ENCODE measurements at regions not wholly inside any gene's neighbourhood (a gene's known extent, or its start where the extent isn't known, plus 50 kb on each side); places are given as distances from the start of the nearest gene placed in this dataset.

GRCh38 chr4:136314686-136315085 is 1217.6 kb downstream of the PCDH18 start:
- Histone ChIP-seq H3K36me3 (no peaks in the 10 kb centered on the region), H3K9me3 (no peaks in the 10 kb centered on the region), H3K4me3 (no peak overlapping the region), H3K27me3 (no peaks in the 10 kb centered on the region)
- DNase-seq = no peak

DNA sequence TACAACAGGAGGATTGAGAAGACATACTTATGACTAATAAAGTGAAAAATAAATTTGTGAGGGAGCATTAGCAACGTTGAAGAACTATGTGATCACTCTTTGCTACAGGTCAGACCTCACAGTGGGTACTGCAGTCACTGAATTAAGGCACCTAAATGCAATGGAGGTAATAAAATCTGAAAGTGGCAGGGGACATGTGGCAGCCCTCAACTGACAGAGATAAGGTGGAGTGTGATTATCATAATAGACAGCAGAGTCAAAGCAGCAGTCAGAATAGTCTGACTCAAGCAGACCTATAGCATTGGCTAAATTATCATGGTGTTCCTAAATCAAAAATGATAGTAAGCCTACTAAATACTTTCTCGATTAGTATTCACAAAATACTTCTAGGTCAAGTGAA is 1220.5 kb downstream of the PCDH18 start:
- Histone ChIP-seq H3K27me3 (no peaks in the 10 kb centered on the region), H3K9me3 (no peaks in the 10 kb centered on the region), H3K36me3 (no peaks in the 10 kb centered on the region), H3K4me3 (no peak overlapping the region)
- no peak for DNase-seq

DNA sequence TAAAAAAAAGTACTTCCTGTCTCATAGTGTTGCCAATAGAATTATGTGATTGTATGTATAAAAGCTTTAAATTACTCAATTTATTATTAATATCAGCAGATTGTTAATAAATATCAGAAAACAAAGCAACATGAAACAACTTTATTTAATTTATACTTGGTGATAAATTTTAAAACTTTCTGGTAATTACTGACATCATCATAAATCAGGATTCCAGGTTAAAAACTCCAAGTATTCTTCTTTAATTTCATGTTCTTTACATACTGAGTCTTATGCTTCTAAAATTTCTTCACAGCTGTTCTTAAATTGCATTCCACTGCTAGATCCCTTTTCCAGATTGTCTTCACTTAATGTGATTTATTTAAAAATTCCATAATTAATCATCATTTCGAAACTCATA is 1224.5 kb downstream of the PCDH18 start:
- Histone ChIP-seq H3K9me3 (no peaks in the 10 kb centered on the region), H3K4me3 (no peak overlapping the region), H3K27me3 (no peaks in the 10 kb centered on the region), H3K36me3 (no peaks in the 10 kb centered on the region)
- no peak for DNase-seq

GRCh38 chr4:136306361-136306760 is 1225.9 kb downstream of the PCDH18 start:
- no peaks in the 10 kb centered on the region for H3K9me3 ChIP-seq
- no peaks in the 10 kb centered on the region for H3K36me3 ChIP-seq
- no peak for DNase-seq
- H3K4me3 ChIP-seq = no peak overlapping the region
- H3K27me3 ChIP-seq = no peaks in the 10 kb centered on the region

- no peaks in the 10 kb centered on the region for H3K9me3 ChIP-seq
- H3K4me3 ChIP-seq = no peak overlapping the region
- no peak for DNase-seq
Measured at GRCh38 chr4:136302566-136302965, 1229.7 kb downstream of the PCDH18 start.

GRCh38 chr4:136301749-136302495 is 1230.4 kb downstream of the PCDH18 start:
- Histone ChIP-seq H3K36me3 (no peaks in the 10 kb centered on the region), H3K9me3 (no peaks in the 10 kb centered on the region), H3K4me3 (no peak overlapping the region), H3K27me3 (no peaks in the 10 kb centered on the region)
- no peak for DNase-seq

More at GRCh38 chr4:136302566-136302965, 1229.7 kb downstream of the PCDH18 start:
- Histone ChIP-seq H3K27me3 (no peaks in the 10 kb centered on the region), H3K36me3 (no peaks in the 10 kb centered on the region)

DNA sequence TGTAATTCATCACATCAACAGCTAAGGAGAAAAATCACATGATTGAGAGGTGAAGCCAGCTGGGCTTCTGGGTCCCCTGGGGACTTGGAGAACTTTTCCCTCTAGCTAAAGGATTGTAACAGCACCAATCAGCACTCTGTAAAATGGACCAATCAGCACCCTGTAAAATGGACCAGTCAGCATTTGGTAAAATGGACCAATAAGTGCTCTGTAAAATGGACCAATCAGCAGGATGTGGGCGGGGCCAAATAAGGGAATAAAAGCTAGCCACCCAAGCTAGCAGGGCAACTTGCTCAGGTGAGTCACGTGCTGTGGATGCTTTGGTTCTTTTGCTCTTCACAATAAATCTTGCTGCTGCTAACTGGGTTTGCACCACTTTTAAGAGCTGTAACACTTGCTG is 1248.3 kb downstream of the PCDH18 start:
- no peak for DNase-seq
- Histone ChIP-seq H3K27me3 (no peaks in the 10 kb centered on the region), H3K4me3 (no peak overlapping the region), H3K36me3 (no peaks in the 10 kb centered on the region), H3K9me3 (no peaks in the 10 kb centered on the region)

DNA sequence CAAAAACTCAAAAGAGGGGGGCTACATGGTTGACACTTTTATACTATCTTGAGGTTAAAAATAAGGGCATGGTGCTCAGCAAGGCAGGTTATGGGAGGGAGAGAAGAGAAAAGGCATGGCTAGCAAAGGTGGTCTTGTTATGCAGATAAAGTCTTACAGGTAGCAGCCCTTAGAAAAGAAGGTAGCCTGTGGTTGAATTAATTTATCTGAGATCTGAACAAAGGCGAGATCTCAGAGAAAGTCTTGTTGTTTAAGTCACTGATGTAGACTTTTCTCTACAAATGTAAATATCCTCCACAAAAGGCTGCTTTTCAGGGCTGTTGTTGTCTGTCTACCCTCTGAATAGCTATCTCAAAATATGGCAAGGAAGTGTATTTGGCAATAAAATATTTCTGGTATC is 1250.4 kb downstream of the PCDH18 start:
- Histone ChIP-seq H3K9me3 (no peaks in the 10 kb centered on the region), H3K27me3 (no peaks in the 10 kb centered on the region), H3K36me3 (no peaks in the 10 kb centered on the region), H3K4me3 (no peak overlapping the region)
- no peak for DNase-seq

DNA sequence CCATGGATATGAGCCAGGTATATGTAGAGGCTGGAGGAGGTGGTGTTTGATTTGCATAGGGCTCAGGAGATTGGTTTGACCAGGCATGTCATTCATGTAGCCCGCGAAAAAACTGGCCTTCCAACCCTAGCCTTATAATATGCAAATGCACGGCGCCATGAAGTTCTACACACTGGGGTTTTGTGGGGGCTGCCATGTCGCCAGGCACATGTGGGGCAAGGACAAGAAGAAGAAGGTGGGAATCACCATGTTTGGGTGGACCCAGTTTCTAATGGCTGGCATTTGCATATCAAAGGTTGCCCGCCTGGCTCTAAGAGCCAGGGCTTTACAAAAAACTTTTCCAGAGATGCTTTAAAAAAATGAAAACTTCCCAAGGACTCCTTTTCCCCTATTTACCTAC is 1251.0 kb downstream of the PCDH18 start:
- DNase-seq = no peak
- no peaks in the 10 kb centered on the region for H3K9me3 ChIP-seq
- no peaks in the 10 kb centered on the region for H3K27me3 ChIP-seq
- H3K36me3 ChIP-seq = no peaks in the 10 kb centered on the region
- no peak overlapping the region for H3K4me3 ChIP-seq

DNA sequence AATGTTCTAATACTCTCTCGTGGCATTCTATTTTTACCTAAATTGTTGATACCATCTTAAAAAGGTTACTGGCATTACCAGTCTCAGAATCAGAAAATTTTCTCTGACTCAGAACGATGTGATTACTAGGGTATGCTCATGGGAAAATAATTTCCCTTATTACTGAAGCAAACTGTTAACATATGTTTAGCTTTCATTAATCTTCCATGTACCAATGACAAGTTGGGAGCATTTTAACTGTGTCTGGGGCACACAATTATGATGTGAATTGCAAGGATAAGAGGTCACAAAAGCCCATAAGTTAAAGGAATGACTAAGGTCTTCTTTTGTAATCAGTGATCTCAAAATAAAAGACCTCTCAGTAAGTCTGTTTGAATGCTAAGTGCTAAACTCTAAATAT is 1254.6 kb downstream of the PCDH18 start:
- H3K36me3 ChIP-seq = no peaks in the 10 kb centered on the region
- no peaks in the 10 kb centered on the region for H3K9me3 ChIP-seq
- H3K4me3 ChIP-seq = no peak overlapping the region
- no peaks in the 10 kb centered on the region for H3K27me3 ChIP-seq
- DNase-seq = no peak

DNA sequence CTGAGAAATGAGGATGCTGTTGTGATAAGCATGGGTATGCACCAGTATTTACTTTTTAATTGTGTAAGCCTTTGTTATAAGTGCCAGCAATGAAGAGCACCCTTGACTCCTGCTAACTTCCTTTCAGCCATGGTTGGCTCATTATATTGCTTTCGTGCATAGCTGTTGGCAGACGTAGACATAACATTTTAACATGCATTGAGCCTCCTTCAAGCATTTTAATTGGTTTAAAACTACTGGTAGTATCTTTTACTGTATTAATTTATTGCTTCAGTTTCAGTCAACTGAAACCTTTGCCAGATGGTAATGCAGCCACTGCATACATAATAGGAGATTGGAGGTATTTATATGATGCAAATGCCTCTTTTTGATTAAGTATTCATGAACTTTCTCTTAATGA is 1285.4 kb downstream of the PCDH18 start:
- no peak for DNase-seq
- Histone ChIP-seq H3K9me3 (no peaks in the 10 kb centered on the region), H3K36me3 (no peaks in the 10 kb centered on the region), H3K27me3 (no peaks in the 10 kb centered on the region), H3K4me3 (no peak overlapping the region)

DNA sequence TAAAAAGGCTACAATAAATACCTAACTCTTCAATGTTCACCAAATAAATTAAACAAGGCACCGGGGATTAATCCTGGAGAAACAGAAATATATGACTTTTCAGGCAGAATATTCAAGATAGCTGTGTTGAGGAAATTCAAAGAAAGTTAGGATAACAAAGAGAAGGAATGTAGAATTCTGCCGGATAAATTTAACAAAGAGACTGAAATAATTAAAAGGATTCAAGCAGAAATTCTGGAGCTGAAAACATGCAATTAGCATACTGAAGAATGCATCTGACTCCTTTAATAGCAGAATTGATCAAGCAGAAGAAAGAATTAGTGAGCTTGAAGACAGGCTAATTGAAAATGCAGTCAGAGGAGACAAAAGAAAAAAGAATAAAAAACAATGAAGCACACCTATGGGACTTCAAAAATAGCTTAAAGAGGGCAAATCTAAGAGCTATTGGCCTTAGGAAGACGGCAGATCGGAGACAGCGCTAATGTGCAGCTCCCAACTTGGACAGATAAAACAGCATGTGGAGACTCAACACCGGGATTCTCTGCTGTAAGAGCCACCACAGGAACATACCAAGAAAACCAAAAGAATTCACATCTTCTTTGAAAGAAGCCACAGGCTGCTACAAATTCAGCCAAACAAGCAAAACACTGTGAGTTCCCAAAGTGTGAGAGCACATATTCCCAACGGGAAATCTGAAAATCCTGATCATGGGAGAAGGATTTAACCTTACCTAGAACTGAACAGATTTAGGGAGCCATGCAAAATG is 1290.9 kb downstream of the PCDH18 start:
- Histone ChIP-seq H3K4me3 (no peak overlapping the region), H3K27me3 (no peaks in the 10 kb centered on the region), H3K36me3 (no peaks in the 10 kb centered on the region), H3K9me3 (no peaks in the 10 kb centered on the region)
- no peak for DNase-seq

GRCh38 chr4:136227315-136227714 is 1305.0 kb downstream of the PCDH18 start:
- Histone ChIP-seq H3K9me3 (no peaks in the 10 kb centered on the region), H3K27me3 (no peaks in the 10 kb centered on the region), H3K4me3 (no peak overlapping the region), H3K36me3 (no peaks in the 10 kb centered on the region)
- no peak for DNase-seq

DNA sequence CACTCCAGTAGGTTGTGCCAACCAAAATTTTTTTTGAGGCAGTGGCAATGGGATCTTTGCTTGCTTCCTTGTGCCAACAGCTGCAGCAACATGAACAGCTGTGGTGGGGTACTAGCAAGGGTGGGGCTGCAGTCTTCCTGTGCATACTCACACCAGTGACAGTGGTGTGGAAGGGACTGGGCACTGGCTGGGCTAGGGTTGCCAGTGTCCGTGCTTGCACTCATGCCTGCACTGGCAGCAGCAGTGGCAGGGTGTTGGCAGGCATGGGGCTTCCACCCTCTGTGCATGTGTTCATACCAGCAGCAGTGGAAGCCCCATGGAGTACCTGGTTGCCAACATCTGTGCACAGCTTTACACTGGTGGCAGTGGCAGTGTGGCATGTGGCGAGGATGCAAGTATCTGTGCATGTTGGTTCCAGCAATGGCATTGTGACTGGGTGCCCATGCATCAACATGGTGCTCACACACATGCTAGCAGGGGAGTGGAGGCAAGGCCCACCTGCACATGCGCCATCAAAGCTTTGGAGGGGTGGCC is 1312.6 kb downstream of the PCDH18 start:
- H3K4me3 ChIP-seq = no peak overlapping the region
- H3K27me3 ChIP-seq = no peaks in the 10 kb centered on the region
- no peaks in the 10 kb centered on the region for H3K36me3 ChIP-seq
- no peaks in the 10 kb centered on the region for H3K9me3 ChIP-seq
- no peak for DNase-seq

DNA sequence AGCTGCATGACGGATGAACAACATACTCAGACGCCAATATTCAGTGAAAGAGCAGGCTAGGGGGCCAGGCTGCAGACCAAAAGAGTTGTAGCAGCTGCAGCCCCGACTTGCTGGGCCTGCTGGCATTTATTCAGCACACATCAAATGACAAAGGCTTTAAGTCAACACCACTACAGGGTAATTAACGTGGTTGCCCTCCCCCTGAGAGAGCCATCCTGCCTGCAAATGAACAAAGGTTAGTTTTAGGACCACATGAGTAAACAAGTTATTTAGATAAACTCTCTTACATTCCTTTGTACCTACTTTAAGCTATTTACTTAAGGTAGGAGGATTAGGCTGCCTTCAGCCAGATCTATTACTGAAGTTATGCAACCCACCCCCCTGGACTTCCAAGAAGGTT is 1329.1 kb downstream of the PCDH18 start:
- no peaks in the 10 kb centered on the region for H3K36me3 ChIP-seq
- no peak for DNase-seq
- H3K4me3 ChIP-seq = no peak overlapping the region
- no peaks in the 10 kb centered on the region for H3K27me3 ChIP-seq
- no peaks in the 10 kb centered on the region for H3K9me3 ChIP-seq

DNA sequence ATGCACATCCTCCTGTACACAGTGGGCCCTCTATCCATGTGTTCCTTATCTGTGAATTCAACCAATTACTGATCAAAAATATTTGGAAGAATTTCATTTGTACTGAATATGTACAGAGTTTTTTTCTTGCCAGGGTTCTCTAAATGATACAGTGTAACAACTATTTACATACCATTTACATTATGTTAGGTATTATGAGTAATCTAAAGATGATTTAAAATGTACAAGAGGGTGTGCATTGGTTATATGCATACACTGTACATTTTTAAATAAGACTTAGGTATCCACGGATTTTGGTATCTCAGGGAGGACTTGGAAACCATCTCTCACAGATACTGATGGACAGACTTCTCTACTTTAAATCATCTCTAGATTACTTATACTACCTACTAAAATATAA is 1333.9 kb downstream of the PCDH18 start:
- DNase-seq = no peak
- no peaks in the 10 kb centered on the region for H3K27me3 ChIP-seq
- no peaks in the 10 kb centered on the region for H3K9me3 ChIP-seq
- H3K4me3 ChIP-seq = no peak overlapping the region
- H3K36me3 ChIP-seq = no peaks in the 10 kb centered on the region

- no peaks in the 10 kb centered on the region for H3K27me3 ChIP-seq
- no peak overlapping the region for H3K4me3 ChIP-seq
- H3K36me3 ChIP-seq = no peaks in the 10 kb centered on the region
- H3K9me3 ChIP-seq = no peaks in the 10 kb centered on the region
- no peak for DNase-seq
Measured at GRCh38 chr4:136194962-136195361, 1337.3 kb downstream of the PCDH18 start.

DNA sequence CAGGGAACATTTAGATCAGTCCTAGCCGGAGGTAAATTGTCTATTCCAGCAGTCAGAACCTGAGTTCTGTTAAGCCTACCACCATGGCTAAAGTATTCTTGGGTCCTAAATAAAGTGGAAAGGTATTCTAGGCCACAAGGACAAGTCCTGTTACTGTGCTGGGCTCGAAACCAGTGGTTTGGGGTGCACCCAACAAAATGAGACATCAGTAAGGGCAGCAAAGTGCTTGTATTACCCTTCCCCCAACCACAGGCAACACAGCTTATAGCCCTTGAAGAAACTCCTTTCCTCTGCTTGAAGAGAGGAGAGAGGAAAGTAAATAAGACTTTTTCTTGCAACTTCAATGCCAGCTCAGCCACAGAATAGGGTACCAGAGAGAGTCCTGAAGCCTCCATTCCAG is 1345.6 kb downstream of the PCDH18 start:
- no peak overlapping the region for H3K4me3 ChIP-seq
- H3K9me3 ChIP-seq = no peaks in the 10 kb centered on the region

More for the DNA sequence above, 1345.6 kb downstream of the PCDH18 start:
- H3K27me3 ChIP-seq = no peaks in the 10 kb centered on the region
- DNase-seq = no peak
- no peaks in the 10 kb centered on the region for H3K36me3 ChIP-seq

All from MG63 (cell line).